Neural cell (in vitro differentiated cells): ENCODE measurements at regions not wholly inside any gene's neighbourhood (a gene's known extent, or its start where the extent isn't known, plus 50 kb on each side); places are given as distances from the start of the nearest gene placed in this dataset.

Experiments used
- H2AFZ ChIP-seq: fragments of 200-600, 300-800 bp; sonication (generic), shearing (Covaris generic); 2 replicates; pipeline ENCODE4 v1.6.0; 2014; ENCODE audit warnings: low read depth, mild to moderate bottlenecking, antibody characterized with exemption, low read length, moderate library complexity
- H3F3A ChIP-seq: fragments of 200-600 bp; shearing (Covaris generic); 2 replicates; pipeline ENCODE4 v1.6.1; 2016; ENCODE audit warnings: mild to moderate bottlenecking, moderate library complexity, mixed read lengths, antibody characterized with exemption, low read length; ENCODE audit not compliant: insufficient read depth, poor library complexity, severe bottlenecking
- H3K27ac ChIP-seq: fragments of 200-600, 300-800 bp; sonication (generic), shearing (Covaris generic); 2 replicates; pipeline ENCODE4 v1.5.1; 2014; ENCODE audit warnings: mild to moderate bottlenecking, low read length, moderate library complexity
- H3K27me3 ChIP-seq: fragments of 300-800, 200-600 bp; sonication (generic), shearing (Covaris generic); 2 replicates; pipeline ENCODE4 v1.6.0; 2014; ENCODE audit warnings: mild to moderate bottlenecking, low read depth, low read length, moderate library complexity; ENCODE audit not compliant: insufficient read depth
- H3K36me3 ChIP-seq: fragments of 300-800, 200-600 bp; sonication (generic), shearing (Covaris generic); 2 replicates; pipeline ENCODE4 v1.5.1; 2014; ENCODE audit warnings: mild to moderate bottlenecking, antibody characterized with exemption, low read length, moderate library complexity; ENCODE audit not compliant: insufficient read depth
- H3K4me2 ChIP-seq: fragments of 300-800, 200-600 bp; sonication (generic), shearing (Covaris generic); 2 replicates; pipeline ENCODE4 v1.6.0; 2014; ENCODE audit warnings: mild to moderate bottlenecking, low read length
- H3K4me3 ChIP-seq: fragments of 300-800, 200-600 bp; sonication (generic), shearing (Covaris generic); 2 replicates; pipeline ENCODE4 v1.5.1; 2014; ENCODE audit warnings: mild to moderate bottlenecking, low read length, moderate library complexity
- H3K79me2 ChIP-seq: fragments of 200-600 bp; shearing (Covaris generic); replicated peaks from 2 replicates; pipeline ENCODE4 v1.6.0; 2014; ENCODE audit warnings: mild to moderate bottlenecking, low read length, moderate library complexity; ENCODE audit not compliant: insufficient read depth
- H3K9ac ChIP-seq: fragments of 300-800, 200-600 bp; sonication (generic), shearing (Covaris generic); 2 replicates; pipeline ENCODE4 v1.6.1; 2016; ENCODE audit warnings: mild to moderate bottlenecking, low read length, mixed read lengths
- H3K9me2 ChIP-seq: fragments of 200-600 bp; shearing (Covaris generic); 2 replicates; pipeline ENCODE4 v1.6.1; 2016; ENCODE audit warnings: mild to moderate bottlenecking, low read length, mixed read lengths; ENCODE audit not compliant: insufficient read depth
- H3K9me3 ChIP-seq: fragments of 200-600, 300-800 bp; sonication (generic), shearing (Covaris generic); 2 replicates; pipeline ENCODE4 v1.6.1; 2016; ENCODE audit warnings: mild to moderate bottlenecking, mixed run types, low read length, moderate library complexity, mixed read lengths
- H4K20me1 ChIP-seq: fragments of 200-600 bp; shearing (Covaris generic); 2 replicates; pipeline ENCODE4 v1.6.1; 2016; ENCODE audit warnings: mild to moderate bottlenecking, mixed run types; ENCODE audit not compliant: insufficient read depth
- CTCF ChIP-seq: fragments of 450-650 bp; IDR thresholded peaks from 2 replicates; pipeline ENCODE4 v1.5.1; 2014; ENCODE audit warnings: antibody characterized with exemption, mild to moderate bottlenecking, moderate library complexity; ENCODE audit not compliant: poor library complexity, severe bottlenecking
- EP300 ChIP-seq: fragments of 450-650 bp; conservative IDR thresholded peaks from 2 replicates; pipeline ENCODE4 v1.6.1; 2014; ENCODE audit warnings: antibody characterized with exemption, mild to moderate bottlenecking, moderate library complexity; ENCODE audit not compliant: poor library complexity, severe bottlenecking
- EZH2 ChIP-seq: fragments of 200-600, 300-800 bp; shearing (Covaris generic), sonication (generic); IDR thresholded peaks from 2 replicates; pipeline ENCODE4 v1.6.1; 2014; ENCODE audit warnings: antibody characterized with exemption, low read length, borderline replicate concordance, mild to moderate bottlenecking; ENCODE audit not compliant: insufficient read depth, poor library complexity, severe bottlenecking
- MXI1 ChIP-seq: fragments of 450-650 bp; conservative IDR thresholded peaks from 2 replicates; pipeline ENCODE4 v1.6.1; 2014; ENCODE audit warnings: antibody characterized with exemption, mild to moderate bottlenecking; ENCODE audit not compliant: poor library complexity, severe bottlenecking
- POLR2AphosphoS5 ChIP-seq: IDR thresholded peaks from 2 replicates; pipeline ENCODE4 v1.6.1; 2012
- RAD21 ChIP-seq: fragments of 450-650 bp; conservative IDR thresholded peaks from 2 replicates; pipeline ENCODE4 v1.6.1; 2014; ENCODE audit warnings: antibody characterized with exemption, mild to moderate bottlenecking, moderate library complexity
- REST ChIP-seq: IDR thresholded peaks from 2 replicates; pipeline ENCODE4 v1.6.1; 2012; ENCODE audit warnings: borderline replicate concordance
- SMC3 ChIP-seq: fragments of 450-650 bp; conservative IDR thresholded peaks from 2 replicates; pipeline ENCODE4 v1.6.1; 2014; ENCODE audit warnings: antibody characterized with exemption, mild to moderate bottlenecking, moderate library complexity; ENCODE audit not compliant: poor library complexity
- TAF1 ChIP-seq: IDR thresholded peaks from 2 replicates; pipeline ENCODE4 v1.6.1; 2012; ENCODE audit warnings: low read depth

- Histone ChIP-seq H3K27me3 (no peaks in the 10 kb centered on the region), H3K4me2 (no peak overlapping the region)
These were observed 65.8 kb upstream of the FRMD4A start for GRCh38 chr10:14396411-14397048.

GRCh38 chr10:14394179-14394578, 63.5 kb upstream of the FRMD4A start:
- Histone ChIP-seq H3F3A (no peaks in the 10 kb centered on the region), H3K4me2 (no peak overlapping the region), H4K20me1 (no peaks in the 10 kb centered on the region), H3K36me3 (no peaks in the 10 kb centered on the region), H3K27ac (no peak overlapping the region), H2AFZ (no peak overlapping the region), H3K79me2 (no peaks in the 10 kb centered on the region), H3K27me3 (no peaks in the 10 kb centered on the region), H3K9ac (no peak overlapping the region), H3K9me3 (no peaks in the 10 kb centered on the region), H3K4me3 (no peak overlapping the region), H3K9me2 (no peaks in the 10 kb centered on the region)
- TF ChIP-seq POLR2AphosphoS5 (no peak), RAD21 (no peak), MXI1 (no peak), SMC3 (no peak), TAF1 (no peak)

More at GRCh38 chr10:14396411-14397048, 65.8 kb upstream of the FRMD4A start:
- H3K9ac ChIP-seq: no peak overlapping the region
- H4K20me1 ChIP-seq: no peaks in the 10 kb centered on the region
- H3K9me2 ChIP-seq: no peaks in the 10 kb centered on the region
- no peaks in the 10 kb centered on the region for H3F3A ChIP-seq
- no peaks in the 10 kb centered on the region for H3K9me3 ChIP-seq
- H3K27ac ChIP-seq: no peak overlapping the region
- H3K4me3 ChIP-seq: no peak overlapping the region
- no peaks in the 10 kb centered on the region for H3K79me2 ChIP-seq
- H2AFZ ChIP-seq: no peak overlapping the region
- H3K36me3 ChIP-seq: no peaks in the 10 kb centered on the region
- TF ChIP-seq REST (no peak), POLR2AphosphoS5 (no peak), CTCF (no peak), EZH2 (no peak), MXI1 (no peak), TAF1 (no peak), SMC3 (no peak), RAD21 (no peak), EP300 (no peak)
